Stimulated activated CD8-positive, alpha-beta memory T cell treated with anti-CD3 and anti-CD28 coated beads, Interleukin-4, amount 100 ng/mL, for 48 hours (primary cell): ENCODE measurements at regions not wholly inside any gene's neighbourhood (a gene's known extent, or its start where the extent isn't known, plus 50 kb on each side); places are given as distances from the start of the nearest gene placed in this dataset.

Source experiments
- DNase-seq: peaks from one replicate; pipeline ENCODE4 v3.0.0-alpha.2; 2020

GRCh38 chr17:34413443-34414119 is 50.5 kb upstream of the CCL1 start:
- no peak for DNase-seq

GRCh38 chr17:34412965-34413441 is 50.0 kb upstream of the CCL1 start:
- no peak for DNase-seq
